GM19328 (cell line): ENCODE measurements at regions not wholly inside any gene's neighbourhood (a gene's known extent, or its start where the extent isn't known, plus 50 kb on each side); places are given as distances from the start of the nearest gene placed in this dataset.

Source experiments
- ATAC-seq: cut with Tn5 transposase; IDR thresholded peaks from one replicate; pipeline ENCODE4 v1.9.1; 2021; ENCODE audit warnings: mild to moderate bottlenecking, moderate library complexity; ENCODE audit not compliant: unreplicated experiment

DNA sequence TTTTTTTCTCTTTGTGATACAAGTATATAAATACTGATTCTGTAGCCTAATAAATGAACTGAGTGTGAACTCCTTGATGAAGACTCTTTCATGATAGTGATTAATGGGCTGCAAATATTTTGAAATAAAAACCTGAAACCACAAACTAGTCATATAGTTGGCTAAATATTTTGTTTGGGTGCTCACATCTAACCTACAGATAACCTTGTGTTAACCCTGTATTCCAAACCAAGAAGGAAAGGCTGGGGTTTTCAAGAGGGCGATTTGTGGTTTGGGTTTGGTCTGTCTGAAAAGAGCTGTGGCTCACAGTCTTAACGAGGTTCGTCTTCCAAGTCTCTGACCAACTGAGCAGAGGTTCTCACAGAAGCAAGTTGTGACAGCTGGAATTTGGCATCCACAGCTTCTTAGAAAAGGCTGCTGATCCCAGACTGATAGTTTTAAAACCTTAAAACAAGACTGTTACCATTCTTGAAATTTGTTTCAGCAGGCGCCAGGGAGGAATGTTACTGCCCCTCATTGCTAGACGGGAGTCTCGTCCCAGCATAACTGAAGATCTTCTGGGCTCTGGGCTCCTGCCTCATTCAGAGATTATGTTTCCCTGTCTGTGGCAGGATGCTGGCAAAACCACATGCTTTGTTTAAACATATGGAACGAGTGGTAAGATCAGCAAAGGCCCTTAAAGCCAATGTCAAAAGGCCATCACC lies 736.4 kb upstream of the MARCKS start:
- no peak for ATAC-seq

DNA sequence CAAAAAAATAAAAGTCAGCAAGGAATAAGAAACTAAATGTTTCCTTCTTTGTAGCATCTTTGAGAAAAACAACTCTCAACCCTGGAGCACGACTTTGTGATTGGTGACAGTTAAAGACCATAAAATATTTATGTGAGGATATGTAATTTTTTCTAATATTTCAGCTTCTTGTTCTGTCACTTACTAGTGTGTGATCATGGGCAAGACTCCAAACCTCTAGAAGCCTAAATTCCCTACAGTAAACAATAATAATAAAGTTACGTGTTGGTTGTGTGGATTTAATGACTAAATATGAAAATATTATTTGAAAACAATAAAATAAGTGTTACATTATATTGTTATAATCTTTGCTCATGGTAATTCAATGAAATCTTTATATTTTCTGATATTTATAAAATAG lies 735.6 kb upstream of the MARCKS start:
- no peak for ATAC-seq

DNA sequence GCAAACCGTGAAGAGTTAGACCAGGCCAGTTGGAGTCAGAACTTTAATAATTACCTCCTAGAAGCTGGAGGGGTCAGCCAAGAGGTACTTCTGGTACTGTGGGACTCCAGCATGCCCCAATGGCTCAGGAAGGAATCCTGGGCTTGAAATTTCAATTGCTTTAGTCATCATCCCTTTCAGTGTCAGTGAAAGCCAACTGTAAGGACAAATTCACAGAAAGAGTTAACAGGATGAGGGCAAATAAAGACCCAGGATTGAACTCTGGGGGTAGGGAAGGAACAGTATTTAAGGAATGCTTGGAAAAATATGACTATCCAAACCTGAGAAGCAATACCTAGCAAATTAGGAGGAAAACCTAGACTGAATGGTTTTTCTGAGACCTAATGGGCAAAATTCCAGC lies 735.1 kb upstream of the MARCKS start:
- no peak for ATAC-seq

DNA sequence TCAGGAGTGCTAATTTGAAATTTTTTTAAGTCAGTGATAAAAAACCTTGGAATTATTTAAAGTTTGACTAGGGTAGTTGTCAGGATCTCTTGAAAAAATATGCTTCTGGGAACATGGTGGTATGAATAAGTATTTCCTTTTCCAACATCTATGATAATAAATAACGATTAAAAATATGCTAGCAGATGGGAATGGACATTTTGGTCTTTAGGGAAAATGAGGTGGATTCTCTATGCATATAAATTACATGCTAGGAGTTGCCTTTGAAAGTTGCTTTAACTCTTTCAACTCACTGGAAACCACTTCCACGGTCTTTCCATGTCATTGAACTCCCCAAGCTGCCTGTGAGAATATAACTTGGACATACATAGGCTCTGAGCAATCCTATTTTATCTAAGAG lies 731.5 kb upstream of the MARCKS start:
- ATAC-seq, result no peak

DNA sequence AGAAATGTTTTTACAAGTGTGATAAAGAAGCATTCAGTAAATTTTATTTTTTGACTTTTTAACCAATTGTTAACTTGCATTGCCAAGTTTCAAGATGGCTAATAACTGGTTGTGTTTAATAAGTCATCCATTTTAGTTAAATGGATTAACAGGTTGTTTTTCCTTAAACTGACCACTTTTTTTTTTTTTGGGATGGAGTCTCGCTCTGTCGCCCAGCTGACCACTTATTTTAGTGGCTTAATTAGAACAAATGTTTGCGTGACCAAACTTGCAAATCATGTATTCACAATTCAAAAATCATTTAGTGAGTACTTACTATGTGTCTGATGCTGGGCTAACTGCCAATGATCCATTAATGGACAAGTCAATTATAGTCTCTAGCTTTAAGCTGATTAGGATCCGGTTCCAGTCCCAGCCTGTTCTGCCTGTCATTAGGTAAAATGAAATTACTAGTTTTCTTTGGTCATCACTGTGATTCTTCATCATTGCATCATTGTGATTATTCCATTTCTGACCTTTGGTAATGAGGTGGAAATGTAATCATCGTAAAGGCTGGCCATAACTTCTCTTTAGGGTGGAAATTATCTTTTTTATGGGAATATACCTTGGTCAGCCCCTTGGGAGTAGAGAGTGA lies 729.2 kb upstream of the MARCKS start:
- no peak for ATAC-seq

DNA sequence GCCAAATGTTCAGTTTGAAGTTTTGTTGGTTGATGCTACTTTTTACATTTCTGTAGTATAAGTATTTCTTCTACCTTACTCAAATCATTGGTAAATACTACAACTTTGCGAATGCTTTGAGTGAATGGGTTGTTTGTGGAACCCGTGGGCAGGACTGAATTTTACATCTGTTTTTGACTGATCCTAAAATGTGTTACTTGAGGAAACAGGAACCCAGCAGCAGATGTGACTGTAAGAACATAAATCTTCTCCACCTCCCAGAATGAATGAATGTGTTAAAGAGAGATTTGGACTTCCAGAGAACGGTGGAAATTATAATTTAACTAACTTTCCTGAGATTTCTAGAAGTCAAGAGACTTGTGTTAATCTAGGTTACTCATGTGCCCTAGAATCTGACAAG lies 728.5 kb upstream of the MARCKS start:
- no peak for ATAC-seq

DNA sequence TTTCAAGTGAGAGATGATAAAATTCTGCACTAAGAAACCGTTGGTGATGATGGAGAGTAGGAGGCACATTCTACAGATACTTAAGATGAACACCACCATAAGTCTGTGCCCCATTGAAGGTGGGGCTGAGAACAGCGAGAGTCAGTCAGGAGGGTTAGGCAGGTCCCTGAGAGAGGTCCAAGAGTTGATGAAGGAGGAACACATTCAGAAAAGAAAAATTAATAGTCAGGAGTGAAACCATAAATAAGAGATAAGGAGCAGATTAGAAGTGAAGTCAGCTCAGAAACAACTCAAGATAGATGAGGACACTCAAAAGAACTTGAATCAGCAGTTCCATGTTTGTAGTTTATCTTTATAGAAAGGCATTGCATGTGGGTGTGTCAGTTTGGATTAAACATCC lies 727.2 kb upstream of the MARCKS start:
- ATAC-seq, result no peak

DNA sequence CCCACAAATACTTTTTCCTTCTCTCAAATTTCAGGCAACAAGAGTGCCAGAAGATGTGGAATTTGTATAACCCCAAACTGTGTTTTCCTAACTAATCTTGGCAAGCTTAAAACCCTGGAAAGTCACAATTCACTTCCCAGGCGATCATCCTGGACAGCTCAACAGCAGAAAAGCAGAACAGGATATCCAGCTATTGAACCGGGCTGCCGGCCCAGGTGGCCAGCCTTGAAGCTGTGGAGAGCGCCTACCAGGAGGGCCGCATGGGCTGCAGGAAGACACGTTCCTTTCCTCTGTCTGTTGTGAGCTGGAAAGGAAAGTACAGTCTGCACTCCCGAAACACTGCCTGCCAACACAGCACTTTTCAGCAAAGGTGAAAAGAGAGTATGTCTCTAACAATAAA lies 719.7 kb upstream of the MARCKS start:
- no peak for ATAC-seq

DNA sequence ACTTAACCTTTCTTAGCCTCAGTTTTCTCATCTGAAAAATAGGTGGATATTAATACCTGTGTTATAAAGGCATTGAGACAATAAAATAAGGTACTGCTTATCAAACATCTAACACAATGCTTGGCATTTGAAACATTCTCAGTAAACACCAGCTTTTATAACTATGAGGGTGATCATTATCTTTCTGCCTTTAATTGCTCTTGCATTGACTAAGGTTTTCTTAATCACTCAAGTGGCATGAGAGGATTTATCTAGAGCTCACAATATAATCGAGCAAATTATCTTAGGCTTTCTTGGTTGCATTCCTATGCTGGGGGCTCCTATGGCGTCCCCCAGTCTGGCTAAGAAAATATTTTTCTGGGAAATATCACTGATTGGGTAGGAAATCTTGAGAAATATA lies 716.4 kb upstream of the MARCKS start:
- ATAC-seq, result no peak

DNA sequence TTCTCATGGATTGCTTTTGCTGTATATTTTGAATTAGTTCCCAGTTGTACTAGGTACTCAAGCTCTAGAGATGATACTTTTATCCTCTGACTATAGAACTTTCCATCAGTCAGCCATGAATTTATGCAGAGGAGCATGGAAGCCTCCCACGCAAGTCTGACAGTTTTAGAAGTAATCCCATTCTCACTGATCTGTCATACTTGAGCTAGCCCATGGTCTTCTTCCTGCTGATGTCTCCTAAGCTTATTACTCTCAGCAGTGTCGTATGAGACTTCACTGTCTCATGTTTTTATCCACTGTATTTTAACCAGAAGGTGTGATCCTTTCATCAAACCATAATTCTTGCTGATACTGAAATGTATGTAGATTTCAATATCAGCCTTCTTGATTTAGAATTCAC lies 715.2 kb upstream of the MARCKS start:
- no peak for ATAC-seq

DNA sequence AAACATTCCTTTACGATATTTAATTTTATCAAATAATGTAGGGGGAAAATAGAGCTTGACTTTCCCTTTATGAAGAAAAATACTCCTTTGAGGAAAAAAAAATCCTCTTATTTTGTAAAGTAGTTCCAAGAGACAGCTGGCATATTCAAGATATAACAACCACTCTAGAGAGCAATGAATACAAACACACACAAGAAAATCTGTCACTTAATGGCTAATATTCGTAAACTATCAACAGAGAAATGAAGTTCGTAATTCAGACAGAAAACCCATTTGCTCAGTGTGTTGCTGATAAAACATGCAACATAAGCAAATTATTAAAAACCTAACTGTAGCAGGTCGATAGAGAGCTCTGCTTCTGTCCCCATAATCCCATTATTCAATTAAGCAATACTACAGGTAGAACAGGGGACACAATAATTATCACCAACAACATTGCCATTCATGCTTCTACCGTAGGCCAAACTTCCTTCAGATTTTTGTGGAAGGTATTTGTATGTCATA lies 714.4 kb upstream of the MARCKS start:
- ATAC-seq, result no peak

DNA sequence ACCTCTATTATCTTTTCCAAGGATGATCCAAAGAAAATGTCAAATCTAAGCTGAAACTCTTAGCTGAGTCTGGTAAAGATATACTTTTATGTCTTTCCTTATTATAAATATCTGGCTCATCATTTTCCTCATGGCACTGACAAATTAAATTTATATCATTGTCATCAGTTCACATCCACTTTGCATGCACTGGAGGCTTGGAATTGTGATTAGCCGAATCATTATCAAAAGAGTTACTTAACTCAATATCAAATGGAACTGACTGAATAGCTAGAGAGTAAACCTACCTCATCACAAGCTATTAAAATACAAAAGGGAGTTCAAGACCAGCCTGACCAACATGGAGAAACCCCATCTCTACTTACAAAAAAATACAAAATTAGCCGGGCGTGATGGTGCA lies 713.9 kb upstream of the MARCKS start:
- no peak for ATAC-seq

DNA sequence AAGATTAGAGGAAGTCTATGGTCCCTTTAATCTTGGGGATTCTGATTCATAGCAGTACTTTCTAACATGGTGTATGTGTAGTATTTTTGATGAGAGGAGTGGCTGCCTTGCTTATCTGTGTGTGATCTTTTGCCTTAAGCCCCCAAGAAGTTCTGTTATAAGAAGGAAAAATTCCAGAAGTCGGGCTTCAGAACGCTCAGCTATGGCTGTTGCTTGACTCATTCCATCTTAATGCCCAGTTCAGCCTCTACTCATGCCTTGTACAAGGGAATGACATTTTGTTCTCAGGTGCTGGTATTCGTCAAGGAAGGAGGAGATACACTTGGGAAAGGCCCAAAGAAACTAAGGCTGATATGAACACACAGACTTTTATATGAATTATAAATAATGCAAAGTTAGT lies 713.0 kb upstream of the MARCKS start:
- no peak for ATAC-seq

DNA sequence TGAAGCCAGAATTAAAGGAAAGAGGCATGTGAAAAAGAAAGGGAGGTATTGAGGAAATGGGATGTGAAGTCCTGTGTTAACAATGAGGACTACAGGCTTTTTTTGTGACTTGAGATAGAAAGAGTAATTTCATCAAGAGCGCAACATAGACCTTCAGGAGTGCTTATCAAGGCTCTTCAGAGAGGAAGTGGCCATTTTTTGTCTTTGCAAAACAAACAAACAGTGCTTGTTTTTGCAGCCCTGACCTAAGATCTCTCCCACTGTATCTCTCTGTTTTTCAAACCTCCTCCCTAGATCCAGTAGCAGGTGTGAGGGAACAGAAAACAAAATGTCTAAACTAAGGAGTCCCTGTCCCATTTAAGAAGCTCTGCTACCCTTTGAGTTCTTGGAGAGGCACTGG lies 710.3 kb upstream of the MARCKS start:
- ATAC-seq, result no peak

DNA sequence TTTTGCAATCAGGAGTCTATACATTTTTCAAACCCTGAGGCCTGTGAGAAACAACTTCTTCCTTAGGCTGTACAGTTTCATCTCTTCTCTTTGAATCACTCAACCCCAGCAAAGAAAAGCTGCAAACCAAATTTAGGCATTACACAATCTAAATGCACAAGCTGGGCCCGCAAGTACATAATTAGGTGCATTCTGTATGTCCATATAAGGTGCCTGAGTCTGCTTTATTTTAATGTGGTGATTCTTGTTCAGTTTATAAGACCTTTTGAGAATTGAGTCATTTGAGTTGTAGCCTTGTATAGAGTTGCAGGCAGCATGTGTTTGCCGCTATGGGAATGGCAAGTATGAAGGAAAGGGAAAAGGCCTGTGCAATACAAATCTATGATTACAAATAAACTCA lies 709.6 kb upstream of the MARCKS start:
- no peak for ATAC-seq

DNA sequence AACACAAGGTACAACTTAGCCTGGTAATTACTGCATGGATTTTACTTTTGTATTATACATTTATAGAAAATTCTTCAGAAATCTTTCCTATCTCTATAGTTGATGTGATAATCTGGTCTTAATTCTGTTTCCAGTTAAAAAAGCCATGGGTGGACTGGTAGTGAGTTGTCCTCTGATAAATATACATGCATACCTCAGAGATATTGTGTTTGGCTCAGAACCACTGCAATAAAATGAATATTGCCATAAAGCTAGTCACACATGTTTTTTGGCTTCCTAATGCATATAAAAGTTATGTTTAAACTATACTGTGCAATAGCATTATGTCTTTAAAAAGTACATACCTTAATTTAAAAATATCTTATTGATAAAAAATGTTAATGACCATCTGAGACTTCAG lies 708.6 kb upstream of the MARCKS start:
- no peak for ATAC-seq

DNA sequence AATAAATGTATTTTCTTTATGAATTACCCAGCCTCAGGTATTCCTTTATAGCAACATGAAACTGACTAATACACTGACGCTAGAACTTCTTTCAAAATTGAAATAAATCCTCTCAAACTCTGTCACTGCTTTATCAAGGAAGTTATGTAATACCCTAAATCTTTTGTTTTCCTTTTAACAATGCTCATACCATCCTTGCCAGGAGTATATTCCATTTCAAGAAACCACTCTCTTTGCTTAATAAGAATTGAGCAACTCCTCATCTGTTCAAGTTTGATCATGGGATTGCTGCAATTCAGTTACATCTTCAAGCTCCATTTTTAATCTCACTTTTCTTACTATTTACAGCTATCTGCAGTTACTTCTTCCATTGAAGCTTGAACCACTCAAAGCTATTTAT lies 707.6 kb upstream of the MARCKS start:
- ATAC-seq, result no peak

DNA sequence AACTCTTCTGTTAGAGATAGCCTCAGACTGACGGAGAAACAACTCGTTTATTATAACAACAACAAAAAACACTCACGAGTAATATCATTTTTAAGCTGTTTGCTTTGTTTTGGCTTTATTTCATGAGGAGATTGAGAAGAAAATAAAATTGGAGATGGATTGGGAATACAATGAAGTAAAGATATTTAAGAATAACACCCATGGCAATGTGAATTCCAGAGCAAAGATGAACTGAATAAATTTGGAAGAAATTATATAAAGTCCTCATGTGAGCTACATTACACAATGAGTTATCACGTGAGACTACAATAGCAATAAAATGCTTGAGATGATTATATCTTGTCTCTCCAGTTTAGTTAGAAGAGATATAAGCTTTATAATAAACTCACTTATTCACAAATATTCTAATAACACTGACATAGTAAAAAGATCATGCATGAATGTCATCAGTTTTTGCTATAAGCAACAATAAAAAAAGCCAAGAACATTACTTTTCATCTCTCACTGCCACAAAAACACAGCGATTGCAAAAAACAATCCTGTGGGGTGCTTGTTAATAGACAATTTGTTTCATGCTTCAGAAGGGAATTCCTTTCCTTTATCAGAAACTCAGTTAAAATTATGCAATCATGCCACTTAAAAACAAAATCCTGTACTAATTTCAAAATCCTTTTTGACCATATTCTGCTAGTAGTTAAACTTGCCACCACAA lies 696.7 kb upstream of the MARCKS start:
- ATAC-seq, result no peak

DNA sequence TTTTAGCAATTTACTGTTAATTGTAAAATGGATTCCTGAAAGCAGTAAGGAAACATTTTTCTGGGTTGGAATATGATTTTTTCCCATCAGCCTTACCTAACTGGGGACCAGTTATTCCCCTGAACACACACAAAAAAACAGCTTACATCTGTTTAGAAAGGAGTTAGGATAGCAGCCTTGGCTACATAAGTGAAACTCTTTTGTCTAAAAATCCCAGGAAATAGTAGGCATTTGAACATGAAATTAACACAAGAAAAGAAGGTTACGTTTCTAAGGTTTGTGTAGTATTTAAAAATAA lies 696.2 kb upstream of the MARCKS start:
- ATAC-seq, result no peak

DNA sequence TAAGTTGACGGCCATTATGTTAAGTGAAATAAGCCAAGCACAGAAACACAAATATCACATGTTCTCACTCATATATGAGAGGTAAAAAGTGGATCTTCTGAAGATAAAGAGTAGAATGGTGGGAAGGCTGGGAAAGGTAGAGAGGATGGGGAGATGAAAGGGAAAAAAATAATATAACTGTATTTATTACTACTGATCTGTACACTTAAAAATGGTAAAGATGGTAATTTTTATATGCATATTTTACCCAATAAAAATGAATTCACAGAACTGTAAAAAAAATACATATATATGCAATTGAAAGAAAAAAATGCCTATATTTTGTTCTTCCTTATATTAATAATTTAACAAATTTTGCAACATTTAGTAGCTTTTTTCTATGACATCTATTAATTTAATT lies 694.4 kb upstream of the MARCKS start:
- no peak for ATAC-seq

DNA sequence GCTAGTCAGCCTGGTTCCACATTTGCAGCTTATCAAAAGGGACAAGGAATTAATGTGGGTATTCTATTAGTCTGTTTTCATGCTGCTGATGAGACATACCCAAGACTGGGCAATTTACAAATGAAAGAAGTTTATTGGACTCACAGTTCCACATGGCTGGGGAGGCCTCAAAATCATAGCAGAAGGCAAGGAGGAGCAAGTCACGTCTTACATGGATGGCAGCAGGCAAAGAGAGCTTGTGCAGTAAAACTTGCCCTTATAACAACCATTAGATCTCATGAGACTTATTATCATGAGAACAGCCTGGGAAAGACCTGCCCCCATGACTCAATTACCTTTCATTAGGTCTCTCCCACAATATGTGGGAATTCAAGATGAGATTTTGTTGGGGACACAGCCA lies 689.1 kb upstream of the MARCKS start:
- ATAC-seq, result no peak

DNA sequence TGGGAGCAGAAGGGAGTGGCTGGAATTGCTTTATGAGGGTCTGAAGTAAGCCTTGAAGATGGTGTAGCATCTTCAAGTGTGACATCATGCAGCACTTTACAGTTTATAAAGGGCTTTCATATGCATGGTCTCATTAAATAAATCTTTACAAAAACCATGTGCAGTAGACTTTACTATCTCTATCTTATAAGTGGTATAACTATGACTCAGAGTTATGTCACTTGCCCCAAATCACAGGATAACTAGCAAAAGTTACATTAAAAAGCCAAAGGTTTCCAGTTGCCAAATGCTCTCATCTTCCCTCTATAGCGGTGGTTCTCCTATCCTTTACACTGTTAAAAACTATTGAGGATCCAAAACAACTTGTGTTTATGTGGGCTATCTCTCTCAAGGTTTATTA lies 687.7 kb upstream of the MARCKS start:
- ATAC-seq, result no peak
